SU-DHL-6 (cell line): ENCODE measurements at regions not wholly inside any gene's neighbourhood (a gene's known extent, or its start where the extent isn't known, plus 50 kb on each side); places are given as distances from the start of the nearest gene placed in this dataset.

Source experiments
- CTCF ChIP-seq: fragments of 200-600 bp; sonication (generic); IDR thresholded peaks from one replicate; pipeline ENCODE4 v1.5.1; 2017; ENCODE audit warnings: antibody characterized with exemption, mild to moderate bottlenecking, low read length, moderate library complexity; ENCODE audit not compliant: insufficient read depth, poor library complexity, severe bottlenecking
- EZH2phosphoT487 ChIP-seq: fragments of 200-600 bp; sonication (generic), shearing (Covaris generic); conservative IDR thresholded peaks from 2 replicates; pipeline ENCODE4 v1.6.1; 2018; ENCODE audit warnings: mild to moderate bottlenecking, antibody characterized with exemption, low read length, moderate library complexity, mixed read lengths

GRCh38 chr10:52688899-52689298 is 83.7 kb downstream of the MBL2 start:
- TF ChIP-seq CTCF (no peak), EZH2phosphoT487 (no peak)
